HT1080 (cell line): ENCODE measurements at regions not wholly inside any gene's neighbourhood (a gene's known extent, or its start where the extent isn't known, plus 50 kb on each side); places are given as distances from the start of the nearest gene placed in this dataset.
A peak's percentile ranks its signal among the peaks of the same experiment; 100 is the strongest.
"Not testable (repeated sequence)": the region's sequence is repeated elsewhere in the genome, so short reads cannot be mapped to it uniquely, and the experiment has no call there.

Experiments
- DNase-seq: peaks from one replicate; pipeline ENCODE4 v3.0.0-alpha.2; 2015; ENCODE audit warnings: low read depth

DNA sequence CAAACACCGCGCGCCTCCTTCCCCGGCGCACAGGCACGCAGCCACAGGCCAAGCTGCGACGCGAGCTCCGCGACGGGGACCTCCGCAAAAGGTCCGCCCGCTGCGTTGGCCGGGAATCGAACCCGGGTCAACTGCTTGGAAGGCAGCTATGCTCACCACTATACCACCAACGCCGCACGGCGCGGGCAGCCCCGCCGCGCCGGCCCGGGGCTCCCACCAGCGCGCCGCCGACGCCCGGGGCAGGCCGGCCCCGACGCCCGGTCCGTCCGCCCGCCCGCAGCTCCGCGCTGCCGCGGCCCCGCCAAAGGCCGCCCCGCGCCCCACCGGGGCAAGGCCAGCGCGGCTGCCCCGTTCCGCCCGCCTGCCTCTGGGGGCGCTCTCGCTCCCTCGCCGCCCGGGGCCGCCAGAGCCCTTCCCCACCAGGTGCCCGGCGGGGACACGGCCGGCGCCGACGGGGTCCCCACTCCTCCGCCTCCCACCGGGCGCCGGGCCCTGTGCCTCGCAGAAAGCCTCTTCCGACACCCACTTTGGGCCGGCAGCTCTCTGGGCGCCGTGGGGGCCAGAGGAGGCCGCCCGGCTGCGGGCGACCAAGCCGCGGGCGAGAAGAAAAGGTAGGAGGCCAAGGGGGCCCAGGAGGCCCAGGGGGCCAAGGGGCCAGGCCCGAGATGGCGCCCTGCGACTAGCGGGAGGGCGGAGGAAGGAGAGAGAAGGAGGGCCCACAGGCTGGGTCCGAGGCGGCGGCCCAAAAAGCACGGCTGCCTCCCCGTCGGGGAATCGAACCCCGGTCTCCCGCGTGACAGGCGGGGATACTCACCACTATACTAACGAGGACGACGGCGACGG lies 50.2 kb upstream of the FCGR2A start:
- not testable (repeated sequence) for DNase-seq

GRCh38 chr1:161453950-161454864 lies 51.0 kb upstream of the FCGR2A start:
- not testable (repeated sequence) for DNase-seq

DNA sequence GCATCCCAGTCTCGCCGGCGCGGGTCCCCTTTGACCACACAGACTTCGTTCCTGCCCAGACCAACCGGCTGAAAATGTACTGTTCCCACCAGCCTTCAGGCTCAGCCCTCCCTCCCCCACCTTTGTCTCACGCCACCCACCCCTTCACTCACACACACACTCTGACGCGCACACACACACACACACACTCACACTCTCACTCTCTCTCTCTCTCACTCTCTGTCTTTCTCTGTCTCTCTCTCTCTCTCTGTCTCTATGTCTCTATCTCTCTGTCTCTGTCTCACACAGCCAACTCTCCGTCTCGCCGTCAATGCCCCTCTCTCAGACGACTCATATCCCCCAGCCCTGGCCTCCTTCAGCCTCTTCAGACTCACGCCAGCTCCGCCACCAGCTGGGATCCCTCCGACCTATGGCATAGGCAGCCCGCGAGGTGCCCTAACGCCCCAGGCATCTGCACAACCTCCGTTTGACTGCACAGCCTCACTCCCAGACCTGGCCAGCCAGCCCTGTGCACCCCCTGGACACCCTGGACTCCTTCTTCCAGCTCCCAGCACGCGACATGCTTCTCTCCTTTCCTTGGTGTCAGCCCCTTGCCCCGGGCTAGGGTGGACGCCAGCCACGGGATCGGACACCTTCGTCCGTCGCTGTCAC lies 53.4 kb upstream of the FCGR2A start:
- DNase-seq: not testable (repeated sequence)

DNA sequence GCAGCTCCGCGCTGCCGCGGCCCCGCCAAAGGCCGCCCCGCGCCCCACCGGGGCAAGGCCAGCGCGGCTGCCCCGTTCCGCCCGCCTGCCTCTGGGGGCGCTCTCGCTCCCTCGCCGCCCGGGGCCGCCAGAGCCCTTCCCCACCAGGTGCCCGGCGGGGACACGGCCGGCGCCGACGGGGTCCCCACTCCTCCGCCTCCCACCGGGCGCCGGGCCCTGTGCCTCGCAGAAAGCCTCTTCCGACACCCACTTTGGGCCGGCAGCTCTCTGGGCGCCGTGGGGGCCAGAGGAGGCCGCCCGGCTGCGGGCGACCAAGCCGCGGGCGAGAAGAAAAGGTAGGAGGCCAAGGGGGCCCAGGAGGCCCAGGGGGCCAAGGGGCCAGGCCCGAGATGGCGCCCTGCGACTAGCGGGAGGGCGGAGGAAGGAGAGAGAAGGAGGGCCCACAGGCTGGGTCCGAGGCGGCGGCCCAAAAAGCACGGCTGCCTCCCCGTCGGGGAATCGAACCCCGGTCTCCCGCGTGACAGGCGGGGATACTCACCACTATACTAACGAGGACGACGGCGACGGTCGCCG lies 57.4 kb upstream of the FCGR2A start:
- DNase-seq: not testable (repeated sequence)

- DNase-seq: not testable (repeated sequence)
Observed at GRCh38 chr1:161447040-161447759, 58.1 kb upstream of the FCGR2A start.

- not testable (repeated sequence) for DNase-seq
Observed at GRCh38 chr1:161444725-161445124, 60.5 kb upstream of the FCGR2A start.

DNA sequence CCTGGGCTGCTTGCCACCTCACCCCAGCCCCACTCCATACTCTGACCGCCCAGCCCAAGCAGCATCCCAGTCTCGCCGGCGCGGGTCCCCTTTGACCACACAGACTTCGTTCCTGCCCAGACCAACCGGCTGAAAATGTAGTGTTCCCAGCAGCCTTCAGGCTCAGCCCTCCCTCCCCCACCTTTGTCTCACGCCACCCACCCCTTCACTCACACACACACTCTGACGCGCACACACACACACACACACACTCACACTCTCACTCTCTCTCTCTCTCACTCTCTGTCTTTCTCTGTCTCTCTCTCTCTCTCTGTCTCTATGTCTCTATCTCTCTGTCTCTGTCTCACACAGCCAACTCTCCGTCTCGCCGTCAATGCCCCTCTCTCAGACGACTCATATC lies 61.0 kb upstream of the FCGR2A start:
- DNase-seq: not testable (repeated sequence)

- DNase-seq: peak; percentile 87
Observed at GRCh38 chr1:161440312-161440894, 64.9 kb upstream of the FCGR2A start.

- peak; percentile 72 for DNase-seq
Observed at GRCh38 chr1:161439280-161440232, 65.7 kb upstream of the FCGR2A start.

- not testable (repeated sequence) for DNase-seq
Observed at GRCh38 chr1:161433191-161433590, 65.5 kb upstream of the CFAP126 start.

GRCh38 chr1:161432091-161432490 lies 64.4 kb upstream of the CFAP126 start:
- no peak for DNase-seq

DNA sequence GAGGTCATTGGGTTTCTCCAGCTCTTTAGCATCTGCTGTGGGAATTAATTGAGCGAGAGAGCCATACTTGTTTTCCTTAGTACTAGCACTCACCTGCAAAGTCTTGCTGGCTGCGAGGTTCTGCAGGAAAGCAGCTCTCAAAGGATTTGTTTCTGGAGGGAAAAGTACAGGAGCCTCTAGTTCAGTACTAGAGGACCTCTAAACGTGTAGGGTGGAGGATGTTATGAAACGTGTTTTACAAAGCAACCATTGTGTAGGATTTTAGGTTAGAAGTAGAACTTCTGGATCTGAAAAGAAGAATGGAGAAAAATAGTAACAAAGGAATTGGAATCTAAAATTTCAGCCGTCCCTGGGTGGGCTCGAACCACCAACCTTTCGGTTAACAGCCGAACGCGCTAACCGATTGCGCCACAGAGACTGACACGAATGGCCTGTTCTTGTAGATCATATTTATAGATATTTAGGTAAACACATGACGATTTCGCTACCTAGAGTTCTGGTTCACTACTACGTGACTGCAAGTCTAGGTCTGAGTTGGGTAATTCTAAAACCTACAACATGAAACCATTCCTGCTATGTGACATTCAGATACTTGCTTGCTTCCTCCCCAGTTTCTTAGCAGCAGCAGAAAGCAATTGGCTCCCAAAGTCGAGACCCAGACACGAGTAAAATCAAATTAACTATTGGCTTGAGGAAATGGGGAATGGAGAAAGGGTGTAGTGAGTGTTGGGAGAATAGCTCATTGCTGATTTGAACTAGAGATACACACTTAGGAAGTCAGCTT lies 60.2 kb upstream of the CFAP126 start:
- peak; percentile 80 for DNase-seq

DNA sequence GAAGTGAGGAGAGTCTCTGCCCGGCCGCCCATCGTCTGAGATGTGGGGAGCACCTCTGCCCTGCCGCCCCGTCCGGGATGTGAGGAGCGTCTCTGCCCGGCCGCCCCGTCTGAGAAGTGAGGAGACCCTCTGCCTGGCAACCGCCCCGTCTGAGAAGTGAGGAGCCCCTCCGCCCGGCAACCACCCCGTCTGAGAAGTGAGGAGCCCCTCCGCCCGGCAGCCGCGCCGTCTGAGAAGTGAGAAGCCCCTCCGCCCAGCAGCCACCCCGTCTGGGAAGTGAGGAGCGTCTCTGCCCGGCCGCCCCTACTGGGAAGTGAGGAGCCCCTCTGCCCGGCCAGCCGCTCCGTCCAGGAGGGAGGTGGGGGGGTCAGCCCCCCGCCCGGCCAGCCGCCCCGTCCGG lies 55.2 kb upstream of the CFAP126 start:
- not testable (repeated sequence) for DNase-seq

GRCh38 chr1:161421456-161421855 lies 53.8 kb upstream of the CFAP126 start:
- no peak for DNase-seq

- DNase-seq: peak; percentile 20
Observed at GRCh38 chr1:161420763-161421455, 53.2 kb upstream of the CFAP126 start.

GRCh38 chr1:161417536-161417935 lies 49.9 kb upstream of the CFAP126 start:
- DNase-seq: peak; percentile 24
